Stimulated activated CD8-positive, alpha-beta memory T cell treated with anti-CD3 and anti-CD28 coated beads, Interleukin-7, amount 100 ng/mL, for 48 hours (primary cell): ENCODE measurements at regions not wholly inside any gene's neighbourhood (a gene's known extent, or its start where the extent isn't known, plus 50 kb on each side); places are given as distances from the start of the nearest gene placed in this dataset.
"Not testable (repeated sequence)": the region's sequence is repeated elsewhere in the genome, so short reads cannot be mapped to it uniquely, and the experiment has no call there.

ENCODE experiments used
- DNase-seq, 2 donors: peaks; one replicate each; pipeline ENCODE4 v3.0.0-alpha.2; 2020; ENCODE audit warnings: low read depth in 1 of 2; ENCODE audit errors: extremely low read depth in 1 of 2

DNA sequence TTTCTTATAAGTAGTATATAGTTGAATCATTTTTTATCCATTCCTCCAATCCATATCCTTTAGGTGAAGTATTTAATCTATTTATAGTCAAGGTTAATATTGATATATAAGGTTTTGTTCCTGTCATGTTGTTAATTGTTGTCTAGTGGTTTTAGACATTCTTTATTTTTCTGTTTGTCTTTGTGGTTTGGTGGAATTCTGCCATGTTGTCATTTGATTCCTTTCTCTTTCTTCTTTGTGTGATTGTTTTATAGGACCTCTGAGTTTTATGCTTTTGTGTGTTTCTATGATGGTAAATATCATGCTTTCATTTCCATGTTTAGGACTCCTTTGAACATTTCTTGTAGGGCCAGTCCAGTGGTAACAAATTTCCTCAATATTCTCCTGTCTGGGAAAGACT, 450.3 kb upstream of the BTBD3 start:
- no peak for DNase-seq

DNA sequence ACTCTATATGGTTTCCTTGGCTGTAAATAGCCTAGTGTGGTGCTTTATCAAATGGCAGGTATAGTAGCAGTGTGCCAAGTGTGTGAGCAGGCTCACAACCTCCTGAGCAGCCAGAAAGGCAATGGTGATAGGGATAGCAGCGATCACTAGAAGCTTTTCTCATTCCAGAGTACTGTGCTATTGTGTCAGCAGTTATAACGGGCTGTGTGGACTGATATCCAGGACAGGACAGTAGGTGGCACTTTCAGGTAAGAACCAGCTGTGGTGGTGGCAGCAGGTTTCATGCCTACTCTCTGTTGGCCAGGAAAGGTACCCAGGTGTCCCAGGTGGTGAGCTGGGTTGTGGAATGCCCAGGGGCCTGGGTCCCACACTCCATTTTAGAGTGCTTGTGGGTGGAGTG, 448.8 kb upstream of the BTBD3 start:
- DNase-seq = no peak

DNA sequence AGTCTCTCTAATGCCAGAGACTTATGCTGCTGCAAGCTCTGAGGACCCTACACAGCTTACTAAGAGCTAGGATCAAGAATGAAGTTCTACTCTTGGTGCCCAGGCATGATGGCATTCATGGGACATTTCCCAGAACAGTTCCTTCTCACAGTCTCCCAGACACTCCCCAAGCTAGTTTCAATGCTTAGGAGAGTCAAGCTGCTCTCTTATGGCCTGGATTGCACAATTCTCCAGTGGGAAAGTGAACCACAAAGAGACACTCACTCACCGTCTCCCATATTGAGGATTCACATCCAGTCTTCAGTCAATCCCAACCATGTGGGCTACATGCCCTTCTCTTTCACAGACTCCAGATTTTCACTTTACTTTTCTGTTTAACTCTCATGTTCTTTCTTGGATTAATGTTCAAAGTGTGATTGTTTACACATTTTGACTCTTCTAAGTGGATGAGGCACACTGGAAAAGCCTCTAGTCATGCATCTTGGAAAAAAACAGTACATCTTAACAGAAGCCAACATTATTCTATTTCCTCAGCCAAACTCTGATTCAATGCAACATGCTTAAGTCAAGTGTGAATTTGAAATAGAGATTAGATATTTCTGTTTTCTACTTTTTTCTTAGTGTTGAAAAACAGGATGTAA, 447.8 kb upstream of the BTBD3 start:
- no peak for DNase-seq

DNA sequence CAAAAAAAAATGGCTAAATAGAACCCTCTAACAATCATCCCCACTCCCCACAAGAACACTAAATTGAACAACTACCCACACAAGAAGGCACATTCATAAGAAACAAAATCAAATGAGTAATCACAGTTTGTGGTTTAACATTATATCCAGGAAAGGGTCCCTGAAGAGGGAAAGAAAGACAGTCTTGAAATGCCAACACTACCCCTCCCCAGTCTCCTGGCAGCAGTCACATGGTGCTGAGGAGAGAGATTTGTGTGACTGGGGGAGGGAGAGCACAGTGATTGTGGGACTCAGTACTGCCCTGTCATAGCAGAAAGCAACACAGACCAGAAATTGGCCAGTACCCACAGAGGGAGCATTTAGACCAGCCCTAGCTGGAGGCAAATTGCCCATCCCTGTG, 443.7 kb upstream of the BTBD3 start:
- DNase-seq = no peak

DNA sequence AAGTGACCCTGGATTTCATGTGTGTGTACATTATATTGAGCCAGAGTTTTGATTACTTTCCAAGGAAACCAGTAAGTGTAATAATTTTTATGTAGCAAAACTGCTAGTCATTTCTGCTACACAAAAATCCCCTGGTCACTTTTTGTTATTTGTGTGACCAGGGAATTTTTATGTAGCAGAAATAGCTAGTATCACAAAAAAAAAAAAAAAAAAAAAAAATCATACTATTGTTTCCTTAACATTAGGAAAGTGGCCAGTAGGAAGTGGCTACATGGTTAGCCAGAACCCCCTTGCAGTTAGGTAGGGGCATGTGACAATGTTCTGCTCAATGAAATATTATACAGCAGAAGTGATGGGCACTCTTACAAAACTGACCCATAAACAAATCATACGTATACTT, 434.0 kb upstream of the BTBD3 start:
- no peak for DNase-seq

DNA sequence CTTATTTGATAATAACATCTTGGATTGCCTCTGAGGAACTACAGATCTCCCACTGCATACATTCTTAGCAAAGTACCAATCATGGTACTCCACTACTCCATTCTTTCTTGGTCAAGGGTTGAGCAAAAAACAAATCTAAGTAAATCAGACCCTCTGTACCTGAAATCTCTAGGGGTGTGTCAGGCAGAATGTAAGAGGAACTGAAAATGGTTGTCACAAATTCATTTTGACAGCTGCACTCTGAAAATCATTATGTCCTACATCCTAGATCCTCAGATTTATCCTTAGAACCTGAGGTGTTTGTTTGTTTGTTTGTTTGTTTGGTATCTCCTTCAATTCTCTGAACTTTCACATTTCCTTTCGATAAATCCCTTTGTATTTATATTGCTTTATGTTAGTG, 433.2 kb upstream of the BTBD3 start:
- no peak for DNase-seq

DNA sequence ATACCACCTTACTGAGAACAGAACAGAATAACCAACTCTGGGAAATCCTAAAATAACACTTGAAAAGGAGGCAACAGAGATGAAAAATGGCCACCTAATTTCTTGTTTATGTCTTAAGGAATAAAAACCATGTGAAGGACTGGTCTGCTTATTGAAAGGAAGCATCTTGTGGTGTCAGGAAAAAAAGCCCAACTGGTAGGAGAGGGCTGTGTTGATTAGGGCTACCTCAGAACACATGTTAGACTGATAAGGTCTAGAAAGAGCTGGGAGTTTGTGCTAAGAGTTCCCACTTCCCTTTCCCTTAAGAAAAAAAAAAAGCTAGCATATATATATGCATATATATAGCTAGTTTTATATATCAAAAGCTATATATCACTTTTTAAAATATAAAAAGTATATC, 425.3 kb upstream of the BTBD3 start:
- DNase-seq = no peak

DNA sequence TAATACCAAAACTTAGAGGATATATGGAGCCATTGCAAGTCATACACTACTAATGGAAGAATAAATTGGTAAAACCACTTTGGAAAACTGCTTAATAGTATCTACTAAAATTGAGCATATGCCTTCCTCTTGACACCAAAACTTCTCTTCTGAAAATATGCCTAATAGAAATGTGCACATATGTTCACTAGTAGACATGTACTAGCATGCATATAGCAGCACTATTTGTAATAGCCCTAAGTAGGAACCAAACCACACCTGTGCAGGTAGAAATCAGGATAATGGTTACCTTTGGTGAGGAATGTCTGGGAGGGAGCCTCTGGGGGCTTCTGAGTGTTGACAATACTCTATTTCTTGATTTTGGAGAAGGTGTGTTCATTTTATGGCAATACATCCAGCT, 424.8 kb upstream of the BTBD3 start:
- no peak for DNase-seq

DNA sequence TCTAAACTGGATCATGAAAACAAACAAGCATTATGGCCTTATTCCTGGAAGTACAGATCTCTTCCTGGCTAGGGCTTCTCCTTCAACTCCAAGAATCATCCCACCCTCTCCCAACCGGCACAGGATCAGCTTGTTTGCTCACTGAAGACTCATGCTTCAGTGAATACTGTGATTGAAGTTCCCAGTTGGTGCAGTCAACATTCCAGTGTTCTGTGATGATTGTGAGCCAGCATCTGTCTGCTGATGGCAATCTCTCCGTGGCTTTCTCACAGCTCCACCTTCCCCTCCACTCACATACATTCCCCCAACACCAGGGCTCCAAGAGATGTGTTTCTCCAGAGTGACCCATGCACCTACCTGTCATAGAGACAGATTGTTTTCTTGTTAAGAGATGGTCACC, 421.3 kb upstream of the BTBD3 start:
- no peak for DNase-seq

DNA sequence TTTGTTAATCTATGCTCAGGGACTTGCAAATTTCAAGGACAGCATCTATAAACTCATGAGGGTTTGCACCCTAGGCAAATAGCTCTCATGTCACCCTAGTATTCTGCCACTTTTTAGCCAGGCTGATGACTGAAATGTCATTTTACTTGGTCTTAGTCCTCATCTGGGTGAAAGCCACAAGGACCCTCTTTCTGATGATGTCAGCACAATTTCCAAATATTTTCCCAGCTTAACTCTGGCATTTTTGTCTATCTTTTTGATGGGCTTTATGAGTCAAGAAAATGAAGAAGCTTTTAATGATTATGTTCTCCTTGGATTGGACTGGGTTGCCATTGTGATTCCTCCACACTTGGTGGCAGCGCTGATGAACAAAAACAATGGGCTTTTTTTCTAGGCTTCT, 420.1 kb upstream of the BTBD3 start:
- no peak for DNase-seq

DNA sequence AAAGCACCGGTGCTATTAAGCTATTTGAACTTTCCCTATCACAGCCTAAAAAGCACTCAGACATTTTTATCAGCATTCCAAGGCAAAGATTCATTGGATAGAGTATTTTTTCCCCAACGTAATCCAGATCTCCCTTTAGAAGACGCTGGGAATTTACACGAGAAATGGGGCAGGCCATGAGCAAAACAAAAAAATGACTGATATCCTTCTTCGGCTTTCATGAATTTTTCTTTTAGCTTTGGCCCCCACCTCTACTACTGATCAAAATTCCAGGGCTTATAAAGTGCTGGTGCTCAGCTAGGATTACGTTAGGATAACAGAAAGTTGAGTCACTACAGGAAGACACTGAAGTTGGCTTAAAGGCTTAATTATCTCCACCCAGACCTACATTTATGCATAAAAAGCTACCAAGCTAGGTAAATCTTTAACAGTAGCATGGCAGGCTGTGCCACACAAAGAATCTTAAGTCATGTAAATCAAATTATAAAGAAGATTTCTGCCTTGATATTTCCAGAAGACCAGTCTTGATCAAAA, 418.5 kb upstream of the BTBD3 start:
- no peak for DNase-seq

DNA sequence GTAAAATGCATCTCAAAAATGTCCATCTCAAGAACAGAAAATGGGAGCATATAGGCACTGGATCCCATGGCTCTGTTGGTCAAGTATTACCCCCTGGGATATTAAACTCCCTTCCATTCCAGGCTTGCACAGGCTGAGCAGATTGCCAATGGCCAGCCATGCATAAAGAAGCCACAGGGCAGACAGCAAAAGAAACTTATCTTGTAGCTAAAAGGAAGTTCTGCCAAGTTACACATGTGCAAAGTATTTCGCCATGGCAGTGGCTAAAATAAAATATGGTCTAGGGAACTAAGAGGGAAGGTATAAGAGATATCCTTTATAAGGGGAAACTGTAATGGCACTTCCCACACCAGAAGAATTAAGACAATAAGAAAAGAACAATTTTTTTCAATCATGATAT, 415.6 kb upstream of the BTBD3 start:
- no peak for DNase-seq

DNA sequence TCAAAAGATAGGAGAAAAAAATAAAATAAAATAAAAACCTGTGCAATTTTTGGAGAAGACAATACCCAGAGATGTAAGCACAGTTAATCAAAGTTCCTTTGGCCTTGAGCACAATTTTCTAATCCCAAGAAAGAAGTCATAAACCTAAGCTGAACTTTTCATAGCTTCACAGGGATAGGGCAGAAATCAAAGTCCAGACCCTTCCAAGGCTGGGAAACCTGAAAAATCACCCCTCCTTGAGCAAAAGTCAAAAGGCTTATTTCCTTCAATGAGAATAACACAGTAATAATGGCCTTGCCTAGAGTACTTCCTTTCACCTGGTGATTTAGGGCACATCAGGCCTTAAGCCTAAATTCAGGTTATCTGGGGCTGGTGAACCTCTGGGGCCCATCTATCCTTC, 415.0 kb upstream of the BTBD3 start:
- DNase-seq = no peak

DNA sequence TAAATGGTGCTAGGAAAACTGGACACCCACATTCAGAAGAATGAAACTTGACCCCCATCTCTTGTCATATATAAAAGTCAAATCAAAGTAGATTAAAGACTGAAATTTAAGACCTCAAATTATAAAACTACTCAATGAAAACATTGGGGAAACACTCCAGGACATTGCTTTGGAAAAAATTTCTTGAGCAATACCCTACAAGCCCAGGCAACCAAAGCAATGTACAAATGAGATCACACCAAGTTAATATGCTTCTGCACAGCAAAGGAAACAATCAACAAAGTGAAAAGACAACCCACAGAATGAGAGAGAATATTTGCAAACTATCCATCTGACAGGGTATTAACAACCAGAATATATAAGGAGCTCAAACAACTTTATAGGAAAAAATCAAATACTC, 407.9 kb upstream of the BTBD3 start:
- no peak for DNase-seq

DNA sequence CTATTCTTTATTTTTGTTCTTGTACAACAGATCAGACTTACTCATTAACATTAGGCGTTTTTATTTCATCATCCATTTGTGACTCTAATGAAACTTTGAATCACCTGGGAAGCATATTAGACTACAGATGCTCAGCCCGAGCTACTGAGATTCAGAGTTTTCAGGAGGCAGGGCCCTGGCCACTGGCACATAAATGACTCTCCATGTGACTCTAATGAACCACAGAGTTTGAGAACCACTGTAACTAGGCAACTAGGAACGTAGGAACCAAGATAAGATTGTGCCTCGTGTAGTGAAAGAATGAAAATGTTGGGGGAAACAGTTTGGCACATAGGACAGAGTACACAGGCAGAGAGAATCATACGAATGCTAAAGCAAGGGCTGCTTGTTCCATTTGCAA, 405.9 kb upstream of the BTBD3 start:
- no peak for DNase-seq

DNA sequence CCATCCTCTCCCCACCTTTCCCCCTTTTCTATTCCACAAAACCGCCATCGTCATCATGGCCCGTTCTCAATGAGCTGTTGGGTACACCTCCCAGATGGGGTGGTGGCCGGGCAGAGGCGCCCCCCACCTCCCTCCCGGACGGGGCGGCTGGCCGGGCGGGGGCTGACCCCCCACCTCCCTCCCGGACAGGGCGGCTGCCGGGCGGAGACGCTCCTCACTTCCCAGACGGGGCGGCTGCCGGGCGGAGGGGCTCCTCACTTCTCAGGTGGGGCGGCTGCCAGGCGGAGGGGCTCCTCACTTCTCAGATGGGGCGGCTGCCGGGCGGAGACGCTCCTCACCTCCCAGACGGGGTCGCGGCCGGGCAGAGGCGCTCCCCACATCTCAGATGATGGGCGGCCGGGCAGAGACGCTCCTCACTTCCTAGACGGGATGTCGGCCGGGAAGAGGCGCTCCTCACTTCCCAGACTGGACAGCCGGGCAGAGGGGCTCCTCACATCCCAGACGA, 404.4 kb upstream of the BTBD3 start:
- not testable (repeated sequence) for DNase-seq

DNA sequence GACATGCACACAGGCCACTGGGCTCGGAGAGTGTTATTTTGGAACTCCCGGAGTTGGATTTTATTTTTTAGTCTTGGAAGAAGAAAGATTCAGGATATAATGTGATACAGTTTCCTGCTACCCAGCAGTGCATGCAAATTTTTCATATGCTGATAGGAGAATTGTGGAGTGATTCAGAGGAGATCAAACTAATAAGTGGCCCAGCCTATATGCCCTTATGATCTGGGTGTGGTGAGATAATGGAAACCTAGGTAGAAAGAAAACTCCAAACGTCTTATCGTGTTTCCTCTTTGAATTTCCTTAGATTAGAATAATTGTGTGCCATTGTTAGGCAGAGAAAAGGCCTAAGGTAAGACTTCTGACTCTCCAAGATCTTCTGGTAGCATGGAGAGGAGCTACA, 401.2 kb upstream of the BTBD3 start:
- no peak for DNase-seq

DNA sequence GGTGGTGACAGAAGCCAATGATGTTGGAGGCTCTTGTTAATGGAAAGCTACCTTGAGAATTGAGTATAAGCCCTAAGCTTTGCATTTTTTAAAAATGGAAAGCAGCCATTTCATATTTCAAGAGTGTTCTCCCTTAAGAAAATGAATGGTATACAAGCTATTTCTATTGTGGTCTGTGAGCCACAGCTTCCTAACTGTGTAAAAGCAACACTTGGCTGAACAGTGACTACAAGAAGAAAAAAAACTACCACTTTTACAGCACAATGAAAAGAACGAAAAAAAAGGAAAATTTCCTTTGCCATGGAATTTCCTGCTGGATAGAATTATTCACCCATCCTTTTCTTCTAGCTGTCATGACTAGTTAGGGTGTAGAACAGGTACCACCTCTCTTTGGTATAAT, 397.1 kb upstream of the BTBD3 start:
- DNase-seq = no peak

DNA sequence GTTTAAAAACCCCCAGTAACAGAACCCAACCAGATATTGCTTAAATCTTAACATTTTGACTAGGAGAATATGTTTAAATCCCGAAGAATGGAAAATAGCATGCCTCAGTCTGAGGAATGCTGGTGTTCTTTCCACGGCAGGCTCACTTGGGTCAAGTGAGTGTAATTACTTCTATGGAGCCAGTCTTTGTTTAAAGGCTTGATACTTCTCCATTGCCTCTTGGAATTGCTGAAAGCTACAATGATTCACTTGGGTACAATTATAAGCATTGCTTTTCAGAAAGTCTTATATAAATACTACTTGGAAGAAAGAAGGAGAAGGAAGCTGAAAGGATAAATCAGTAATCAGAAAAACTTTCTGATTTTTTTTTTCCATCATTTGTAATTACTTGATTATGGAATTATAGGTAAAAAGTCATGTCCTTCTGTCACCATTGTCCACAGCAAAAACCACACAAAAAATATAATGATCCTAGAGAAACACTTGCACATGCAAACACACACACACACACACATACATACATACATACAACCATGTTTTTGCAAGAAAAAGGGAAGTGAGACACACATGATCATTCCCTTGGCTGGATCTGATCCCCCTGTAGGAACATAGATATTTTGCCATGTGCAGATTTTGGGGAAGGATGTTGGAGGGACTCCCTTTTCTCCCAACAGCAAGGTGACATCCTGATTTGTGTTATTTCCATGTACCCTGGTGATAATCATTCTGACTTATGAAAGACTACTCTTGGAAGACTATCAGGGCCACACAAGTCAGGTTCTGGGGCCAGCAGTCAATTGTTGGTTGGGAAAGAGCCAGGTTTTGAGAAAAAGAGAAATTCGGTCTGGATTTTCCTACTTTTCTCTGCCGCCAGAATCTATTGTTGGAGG, 396.0 kb upstream of the BTBD3 start:
- no peak for DNase-seq

DNA sequence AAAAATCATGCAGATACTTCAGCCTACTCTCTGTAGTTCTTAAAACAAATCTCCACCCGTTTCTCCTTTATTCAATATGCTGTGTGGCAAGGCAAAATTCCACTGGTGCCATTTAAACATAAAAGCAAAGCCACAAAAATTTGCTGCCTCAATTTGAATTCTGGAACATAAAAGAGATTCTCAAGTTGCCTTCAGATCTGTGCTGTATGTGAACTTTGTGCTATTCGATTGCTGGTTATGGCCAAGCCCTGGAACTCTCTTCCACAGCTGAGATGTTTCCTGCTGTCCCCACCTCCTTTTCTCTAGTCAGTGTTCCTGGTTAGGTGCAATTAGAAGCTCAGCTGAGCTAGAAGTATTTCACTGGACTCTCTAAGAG, 395.3 kb upstream of the BTBD3 start:
- DNase-seq = no peak

DNA sequence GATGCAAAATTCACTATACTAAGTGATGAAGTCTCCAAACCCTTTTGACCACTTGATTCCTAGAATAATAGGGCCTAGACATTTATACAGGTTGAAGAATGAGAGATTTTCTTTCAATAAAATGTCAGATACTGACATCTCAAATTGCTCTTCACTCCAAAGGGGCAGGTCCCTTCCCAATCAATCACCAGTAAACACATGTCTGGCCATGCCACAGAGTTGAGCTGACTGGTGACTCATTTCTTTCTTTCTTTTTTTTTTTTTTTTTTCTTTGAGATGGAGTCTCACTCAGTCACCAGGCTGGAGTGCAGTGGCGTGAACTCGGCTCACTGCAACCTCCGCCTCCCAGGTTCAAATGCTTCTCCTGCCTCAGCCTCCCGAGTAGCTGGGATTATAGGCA, 388.6 kb upstream of the BTBD3 start:
- no peak for DNase-seq

DNA sequence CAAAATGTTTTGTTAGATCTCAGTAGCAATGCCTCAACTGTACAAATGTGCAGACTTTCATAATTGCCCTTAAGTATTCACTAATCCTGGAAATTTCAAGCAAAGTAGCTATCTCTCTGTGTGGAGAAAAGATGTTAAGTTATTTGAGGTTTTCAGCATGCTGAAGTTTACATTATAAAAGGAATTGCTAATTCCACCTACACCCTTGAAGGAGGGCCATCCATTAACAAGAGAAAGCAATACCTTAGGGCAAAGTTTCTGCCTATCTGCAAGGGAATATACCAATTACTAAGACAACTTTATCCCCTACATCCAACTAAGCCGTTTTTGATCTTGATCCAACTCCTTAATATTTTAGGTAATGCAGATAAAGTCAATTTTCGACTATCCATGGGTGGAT, 380.7 kb upstream of the BTBD3 start:
- DNase-seq = no peak
